Natural killer cell (primary cell): ENCODE measurements at regions not wholly inside any gene's neighbourhood (a gene's known extent, or its start where the extent isn't known, plus 50 kb on each side); places are given as distances from the start of the nearest gene placed in this dataset.

Experiments
- ATAC-seq, 3 donors: fragments of 150-1000 bp in 2 of 3; fragments of 200-7000 bp in 1 of 3; cut with Tn5 transposase; 1 replicate in 1 of 3; 2 replicates in 2 of 3; pipeline ENCODE4 v1.10.0; 2021; ENCODE audit warnings: mild to moderate bottlenecking in 2 of 3, moderate library complexity in 2 of 3
- DNase-seq, 2 donors: peaks; one replicate each; pipeline versions ENCODE4 v3.0.0 to v3.0.0-alpha.2; 2013 to 2021; ENCODE audit warnings: mixed read lengths in 1 of 2
- H3K27ac ChIP-seq: one replicate; pipeline ENCODE4 v1.5.1; 2013; ENCODE audit warnings: mild to moderate bottlenecking, low read length
- H3K27me3 ChIP-seq: one replicate; pipeline ENCODE4 v1.6.1; 2013; ENCODE audit warnings: low read length; ENCODE audit not compliant: control insufficient read depth, insufficient read depth
- H3K36me3 ChIP-seq: one replicate; pipeline ENCODE4 v1.6.1; 2013; ENCODE audit warnings: low read length; ENCODE audit not compliant: control insufficient read depth, insufficient read depth
- H3K4me1 ChIP-seq: one replicate; pipeline ENCODE4 v1.6.1; 2013; ENCODE audit warnings: low read length; ENCODE audit not compliant: control insufficient read depth, insufficient read depth
- H3K4me3 ChIP-seq: one replicate; pipeline ENCODE4 v1.5.1; 2013; ENCODE audit warnings: low read length
- H3K9me3 ChIP-seq: one replicate; pipeline ENCODE4 v1.6.1; 2013; ENCODE audit warnings: low read length; ENCODE audit not compliant: control insufficient read depth, insufficient read depth
- H3K27ac Mint-ChIP-seq, 2 donors: one replicate each; pipeline ENCODE4 v1.8.0; 2022; ENCODE audit warnings: mild to moderate bottlenecking in 2 of 2, mixed read lengths in 2 of 2, moderate library complexity in 1 of 2
- H3K27me3 Mint-ChIP-seq, 2 donors: one replicate each; pipeline ENCODE4 v1.8.0; 2022; ENCODE audit warnings: low read depth in 2 of 2, mixed read lengths in 2 of 2
- H3K36me3 Mint-ChIP-seq: one replicate; pipeline ENCODE4 v1.8.0; 2022; ENCODE audit warnings: mixed read lengths
- H3K4me1 Mint-ChIP-seq, 2 donors: one replicate each; pipeline ENCODE4 v1.8.0; 2022; ENCODE audit warnings: mixed read lengths in 2 of 2
- H3K4me3 Mint-ChIP-seq: one replicate; pipeline ENCODE4 v1.8.0; 2022; ENCODE audit warnings: mild to moderate bottlenecking, moderate library complexity, mixed read lengths
- H3K9me3 Mint-ChIP-seq, 2 donors: one replicate each; pipeline ENCODE4 v1.8.0; 2022; ENCODE audit warnings: mixed read lengths in 2 of 2
- WGBS: methylation state at CpG from one replicate; pipeline ENCODE4 v1.1.7; 2013; ENCODE audit warnings: missing lambda C conversion rate; ENCODE audit not compliant: insufficient coverage; 5-methylcytosine and 5-hydroxymethylcytosine counted together
- intact Hi-C: fragments of 100-400 bp; cut with micrococcal nuclease; formaldehyde crosslinking; loops from one replicate; pipeline ENCODE4 v1.14.2; 2022
- TF ChIP-seq, protein P1 (sequence below): fragments of 200-600 bp; IDR thresholded peaks from one replicate; pipeline ENCODE4 v1.8.0; 2022; ENCODE audit warnings: antibody characterized with exemption

DNA sequence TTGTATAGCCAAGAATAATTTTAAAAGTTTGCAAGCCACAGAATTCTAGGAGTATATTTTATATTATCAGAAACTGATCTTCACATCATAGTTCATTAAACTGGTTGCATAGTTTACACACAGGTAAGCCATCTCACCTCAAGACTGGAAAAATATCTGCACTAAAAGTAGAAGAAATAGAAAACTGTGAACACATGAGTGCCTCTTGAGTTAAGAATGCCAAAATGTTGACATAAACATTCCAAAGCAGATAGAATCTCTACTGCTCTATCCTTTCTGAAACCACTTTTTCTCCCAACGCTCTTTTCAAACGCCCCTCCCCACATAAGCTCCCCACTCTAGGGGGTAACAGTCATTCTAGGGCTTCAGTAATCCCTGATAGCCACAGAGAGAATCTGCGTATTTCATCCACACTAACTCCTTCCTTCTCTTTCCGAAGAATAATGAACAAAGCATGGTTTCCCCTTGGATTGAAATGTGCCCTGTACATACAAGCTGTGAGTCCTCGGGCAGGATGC, 201.5 kb downstream of the IRS2 start:
- Mint-ChIP-seq H3K27ac (no peak overlapping the region), H3K27me3 (peaks cover 20 to 29% of the 10 kb centered on the region in 2 donors), H3K9me3 (no peaks in the 10 kb centered on the region), H3K4me3 (no peak overlapping the region), H3K4me1 (peaks cover 0 to 4% of the 10 kb centered on the region in 2 donors), H3K36me3 (no peaks in the 10 kb centered on the region)
- TF ChIP-seq, protein P1, sequence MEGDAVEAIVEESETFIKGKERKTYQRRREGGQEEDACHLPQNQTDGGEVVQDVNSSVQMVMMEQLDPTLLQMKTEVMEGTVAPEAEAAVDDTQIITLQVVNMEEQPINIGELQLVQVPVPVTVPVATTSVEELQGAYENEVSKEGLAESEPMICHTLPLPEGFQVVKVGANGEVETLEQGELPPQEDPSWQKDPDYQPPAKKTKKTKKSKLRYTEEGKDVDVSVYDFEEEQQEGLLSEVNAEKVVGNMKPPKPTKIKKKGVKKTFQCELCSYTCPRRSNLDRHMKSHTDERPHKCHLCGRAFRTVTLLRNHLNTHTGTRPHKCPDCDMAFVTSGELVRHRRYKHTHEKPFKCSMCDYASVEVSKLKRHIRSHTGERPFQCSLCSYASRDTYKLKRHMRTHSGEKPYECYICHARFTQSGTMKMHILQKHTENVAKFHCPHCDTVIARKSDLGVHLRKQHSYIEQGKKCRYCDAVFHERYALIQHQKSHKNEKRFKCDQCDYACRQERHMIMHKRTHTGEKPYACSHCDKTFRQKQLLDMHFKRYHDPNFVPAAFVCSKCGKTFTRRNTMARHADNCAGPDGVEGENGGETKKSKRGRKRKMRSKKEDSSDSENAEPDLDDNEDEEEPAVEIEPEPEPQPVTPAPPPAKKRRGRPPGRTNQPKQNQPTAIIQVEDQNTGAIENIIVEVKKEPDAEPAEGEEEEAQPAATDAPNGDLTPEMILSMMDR, result no peak
- Histone ChIP-seq H3K27ac (no peak overlapping the region), H3K4me1 (no peaks in the 10 kb centered on the region), H3K27me3 (no peaks in the 10 kb centered on the region), H3K36me3 (no peaks in the 10 kb centered on the region), H3K4me3 (no peak overlapping the region), H3K9me3 (no peaks in the 10 kb centered on the region)
- 59% methylated on average over 4 of the region's 5 CpGs for WGBS
- ATAC-seq, result no peak
- no peak for DNase-seq
- intact Hi-C loops, result no loop called here

DNA sequence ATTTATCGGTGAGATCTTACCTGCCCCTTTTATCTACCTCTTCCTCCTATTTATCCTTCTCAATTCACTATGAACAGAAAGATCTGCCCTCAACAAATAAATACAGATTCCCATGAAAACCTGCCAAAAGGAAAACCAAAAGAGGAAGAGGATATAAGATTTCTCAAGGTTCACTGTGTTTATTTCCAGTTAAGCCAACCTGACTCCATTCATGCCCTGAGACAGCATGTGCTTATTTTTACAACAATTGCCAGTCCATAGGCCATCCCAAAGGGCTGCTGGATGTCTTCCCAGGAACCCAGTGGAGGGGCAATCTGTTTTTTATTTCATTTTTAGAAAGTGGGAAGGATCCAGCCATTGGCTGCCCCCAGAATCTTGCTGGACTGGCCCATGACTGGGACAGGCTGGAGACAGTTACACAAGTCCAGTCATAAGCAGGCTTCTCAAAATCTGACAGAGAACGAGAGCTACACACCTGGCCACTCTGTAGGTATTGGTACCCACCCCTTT, 209.1 kb downstream of the IRS2 start:
- no peaks in the 10 kb centered on the region for H3K4me1 ChIP-seq
- no peaks in the 10 kb centered on the region for H3K36me3 ChIP-seq
- intact Hi-C loops, result no loop called here
- H3K36me3 Mint-ChIP-seq, result no peaks in the 10 kb centered on the region
- no peak overlapping the region for H3K4me3 ChIP-seq
- H3K9me3 Mint-ChIP-seq, result no peaks in the 10 kb centered on the region
- H3K27ac ChIP-seq, result no peak overlapping the region
- WGBS, result 83% methylated on average over 2 of the region's 2 CpGs
- H3K9me3 ChIP-seq, result no peaks in the 10 kb centered on the region
- ATAC-seq (no peak), DNase-seq (no peak)
- no peak overlapping the region for H3K27ac Mint-ChIP-seq
- TF ChIP-seq, protein P1, result no peak
- H3K27me3 Mint-ChIP-seq, result peaks cover 0 to 9% of the 10 kb centered on the region in 2 donors
- no peaks in the 10 kb centered on the region for H3K27me3 ChIP-seq
- H3K4me1 Mint-ChIP-seq, result no peaks in the 10 kb centered on the region
- H3K4me3 Mint-ChIP-seq, result no peak overlapping the region

DNA sequence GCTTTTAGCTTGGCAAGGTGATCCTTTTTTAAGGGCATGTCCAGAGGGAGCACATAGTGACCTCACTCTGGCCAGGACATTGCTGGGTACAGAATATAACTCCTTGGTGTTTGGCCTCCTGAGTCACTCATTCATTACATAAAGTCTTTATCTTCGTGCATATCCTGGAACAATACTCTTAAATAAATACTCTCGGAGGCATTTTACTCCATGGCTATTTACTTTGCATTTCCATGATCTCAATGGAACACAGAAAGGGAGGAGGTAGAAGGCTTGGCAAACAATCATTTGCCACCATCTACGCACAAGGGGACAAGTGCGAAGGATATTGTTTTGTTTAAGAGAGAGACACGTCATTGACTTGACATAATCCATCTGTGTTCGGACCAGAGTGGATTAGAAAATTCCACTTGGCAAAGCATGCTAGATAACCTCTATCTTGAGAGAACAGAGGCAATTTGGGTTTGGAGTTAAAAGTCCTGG, 210.0 kb downstream of the IRS2 start:
- Mint-ChIP-seq H3K27me3 (peaks cover 0 to 9% of the 10 kb centered on the region in 2 donors), H3K36me3 (no peaks in the 10 kb centered on the region), H3K27ac (no peak overlapping the region), H3K4me1 (no peaks in the 10 kb centered on the region), H3K4me3 (no peak overlapping the region), H3K9me3 (no peaks in the 10 kb centered on the region)
- H3K36me3 ChIP-seq, result no peaks in the 10 kb centered on the region
- intact Hi-C loops, result no loop called here
- no peak for ATAC-seq
- H3K4me3 ChIP-seq, result no peak overlapping the region
- no peak overlapping the region for H3K27ac ChIP-seq
- DNase-seq, result no peak
- TF ChIP-seq, protein P1, result no peak
- no peaks in the 10 kb centered on the region for H3K27me3 ChIP-seq
- WGBS, result 91% methylated on average over 6 of the region's 6 CpGs
- no peaks in the 10 kb centered on the region for H3K9me3 ChIP-seq
- H3K4me1 ChIP-seq, result no peaks in the 10 kb centered on the region

DNA sequence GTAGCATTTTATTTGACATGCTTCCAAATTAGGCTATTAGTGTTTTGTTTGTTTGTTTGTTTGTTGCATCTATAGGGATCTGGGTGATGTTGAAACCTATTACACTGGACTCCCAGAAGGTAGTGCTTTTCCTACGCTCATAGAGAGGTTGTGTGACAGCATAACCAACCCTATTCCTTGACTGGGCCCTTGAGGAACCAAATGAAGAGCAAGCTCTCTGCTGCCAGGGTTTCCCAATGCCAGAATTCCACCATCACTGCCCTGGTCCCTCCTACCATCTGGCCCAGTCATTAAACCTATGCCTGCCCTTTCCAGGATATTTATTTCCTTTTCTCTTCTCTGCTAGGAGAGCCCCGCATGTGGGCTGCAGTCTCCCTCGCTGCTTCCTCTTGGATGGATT, 210.6 kb downstream of the IRS2 start:
- H3K4me3 Mint-ChIP-seq, result no peak overlapping the region
- TF ChIP-seq, protein P1, result no peak

More for the DNA sequence above, 210.6 kb downstream of the IRS2 start:
- DNase-seq, result no peak
- ATAC-seq, result no peak
- Histone ChIP-seq H3K36me3 (no peaks in the 10 kb centered on the region), H3K9me3 (no peaks in the 10 kb centered on the region), H3K4me1 (peaks cover under 1% of the 10 kb centered on the region), H3K4me3 (no peak overlapping the region), H3K27ac (no peak overlapping the region), H3K27me3 (no peaks in the 10 kb centered on the region)
- intact Hi-C loops, result no loop called here
- H3K27me3 Mint-ChIP-seq, result peaks cover 0 to 9% of the 10 kb centered on the region in 2 donors
- no peak overlapping the region for H3K27ac Mint-ChIP-seq
- 91% methylated on average over 3 of the region's 3 CpGs for WGBS
- H3K4me1 Mint-ChIP-seq, result peaks cover 5% of the 10 kb centered on the region in 2 donors
- H3K9me3 Mint-ChIP-seq, result no peaks in the 10 kb centered on the region
- H3K36me3 Mint-ChIP-seq, result no peaks in the 10 kb centered on the region
